SK-N-SH (cell line): ENCODE measurements at regions not wholly inside any gene's neighbourhood (a gene's known extent, or its start where the extent isn't known, plus 50 kb on each side); places are given as distances from the start of the nearest gene placed in this dataset.
A peak's percentile ranks its signal among the peaks of the same experiment; 100 is the strongest.

ENCODE experiments used
- CTCF ChIA-PET: fragments of 300-600, 350-600 bp; formaldehyde crosslinking; extraction: SDS; loops from one replicate; lab custom pipeline; 2021; lab: Yijun Ruan, JAX
- POLR2A ChIA-PET: fragments of 350-600 bp; sonication (Branson Sonifier 250); formaldehyde crosslinking; extraction: SDS; loops from one replicate; lab custom pipeline; 2020; ENCODE audit warnings: antibody characterized with exemption, inconsistent platforms; lab: Yijun Ruan, JAX
- DNase-seq: peaks from one replicate; pipeline ENCODE4 v3.0.0; 2012
- H2AFZ ChIP-seq: fragments of 200-600 bp; sonication (generic); 2 replicates; pipeline ENCODE4 v1.8.1; 2016; ENCODE audit warnings: antibody characterized with exemption, mild to moderate bottlenecking, low read depth
- H3F3A ChIP-seq: fragments of 200-600 bp; sonication (generic); replicated peaks from 2 replicates; pipeline ENCODE3; 2016; ENCODE audit warnings: antibody characterized with exemption, mild to moderate bottlenecking; ENCODE audit not compliant: insufficient read depth
- H3K27ac ChIP-seq, 2 experiments: fragments of 200-500 bp in 1 of 2; fragments of 200-600 bp in 1 of 2; sonication (Bioruptor generic) in 1 of 2; sonication (generic), shearing (Covaris generic) in 1 of 2; 2 replicates each; pipeline versions ENCODE4 v1.5.1 to v1.6.1; 2014 to 2016; ENCODE audit warnings: low read depth in 2 of 2, inconsistent platforms in 1 of 2, low read length in 1 of 2, mild to moderate bottlenecking in 1 of 2, mixed read lengths in 1 of 2
- H3K27me3 ChIP-seq: fragments of 200-600 bp; sonication (generic), shearing (Covaris generic); 2 replicates; pipeline ENCODE4 v1.6.1; 2016; ENCODE audit warnings: mixed run types; ENCODE audit not compliant: insufficient read depth
- H3K36me3 ChIP-seq, 2 experiments: fragments of 200-500 bp in 1 of 2; fragments of 200-600 bp in 1 of 2; sonication (Bioruptor generic) in 1 of 2; sonication (generic) in 1 of 2; replicated peaks in 1 of 2; 2 replicates each; pipeline versions ENCODE3 to v1.5.1; 2014 to 2016; ENCODE audit warnings: low read length in 1 of 2, mild to moderate bottlenecking in 1 of 2; ENCODE audit not compliant: insufficient read depth in 2 of 2, control insufficient read depth in 1 of 2
- H3K4me1 ChIP-seq, 2 experiments: fragments of 200-500 bp in 1 of 2; fragments of 200-600 bp in 1 of 2; sonication (Bioruptor generic) in 1 of 2; sonication (generic), shearing (Covaris generic) in 1 of 2; 2 replicates each; pipeline versions ENCODE4 v1.5.1 to v1.6.1; 2014 to 2016; ENCODE audit warnings: low read depth in 1 of 2, low read length in 1 of 2, mixed run types in 1 of 2; ENCODE audit not compliant: insufficient read depth in 2 of 2, control insufficient read depth in 1 of 2
- H3K4me2 ChIP-seq: fragments of 200-600 bp; sonication (generic), shearing (Covaris generic); 2 replicates; pipeline ENCODE4 v1.6.1; 2017; ENCODE audit warnings: mixed run types
- H3K4me3 ChIP-seq, 2 experiments: fragments of 200-500 bp in 1 of 2; fragments of 200-600 bp in 1 of 2; sonication (Bioruptor generic) in 1 of 2; sonication (generic), shearing (Covaris generic) in 1 of 2; 2 replicates each; pipeline versions ENCODE4 v1.5.1 to v1.8.1; 2014 to 2016; ENCODE audit warnings: low read depth in 2 of 2, inconsistent platforms in 1 of 2, low read length in 1 of 2, mild to moderate bottlenecking in 1 of 2, mixed read lengths in 1 of 2, moderate library complexity in 1 of 2
- H3K79me2 ChIP-seq: fragments of 200-600 bp; sonication (generic); 2 replicates; pipeline ENCODE4 v1.8.1; 2017; ENCODE audit warnings: mild to moderate bottlenecking; ENCODE audit not compliant: insufficient read depth
- H3K9ac ChIP-seq: fragments of 200-600 bp; sonication (generic); 2 replicates; pipeline ENCODE4 v1.6.1; 2017; ENCODE audit warnings: mixed run types
- H3K9me2 ChIP-seq: fragments of 200-600 bp; sonication (generic); 2 replicates; pipeline ENCODE4 v1.6.1; 2017; ENCODE audit warnings: mixed run types
- H3K9me3 ChIP-seq: fragments of 200-600 bp; sonication (generic); 2 replicates; pipeline ENCODE4 v1.6.1; 2017; ENCODE audit warnings: mixed run types, mild to moderate bottlenecking, moderate library complexity
- H4K20me1 ChIP-seq: fragments of 200-600 bp; sonication (generic); 2 replicates; pipeline ENCODE4 v1.6.1; 2017; ENCODE audit warnings: mild to moderate bottlenecking, mixed run types; ENCODE audit not compliant: insufficient read depth
- CTCF ChIP-seq: fragments of 200-600 bp; sonication (generic); IDR thresholded peaks from 2 replicates; pipeline ENCODE4 v1.6.1; 2017; ENCODE audit warnings: antibody characterized with exemption, mild to moderate bottlenecking, moderate library complexity
- ELF1 ChIP-seq: IDR thresholded peaks from 2 replicates; pipeline ENCODE4 v1.4.0; 2012
- EZH2phosphoT487 ChIP-seq: fragments of 200-600 bp; sonication (generic); IDR thresholded peaks from 2 replicates; pipeline ENCODE4 v1.6.1; 2017; ENCODE audit warnings: low read depth, mixed run types, mild to moderate bottlenecking, antibody characterized with exemption, moderate library complexity, borderline replicate concordance
- MXI1 ChIP-seq: IDR thresholded peaks from 2 replicates; pipeline ENCODE4 v1.6.1; 2012; ENCODE audit warnings: mild to moderate bottlenecking, low read depth, low read length, improper control_type of control experiment
- POLR2AphosphoS5 ChIP-seq: IDR thresholded peaks from 2 replicates; pipeline ENCODE4 v1.6.1; 2012; ENCODE audit warnings: low read depth, low read length
- RAD21 ChIP-seq: IDR thresholded peaks from 2 replicates; pipeline ENCODE4 v1.6.1; 2012; ENCODE audit warnings: mild to moderate bottlenecking, low read length
- RCOR1 ChIP-seq: fragments of 150-350 bp; IDR thresholded peaks from 2 replicates; pipeline ENCODE4 v1.6.1; 2017; ENCODE audit warnings: antibody characterized with exemption, low read length
- SIN3A ChIP-seq: IDR thresholded peaks from 2 replicates; pipeline ENCODE4 v1.6.1; 2012; ENCODE audit warnings: low read depth, mild to moderate bottlenecking, low read length, moderate library complexity, borderline replicate concordance
- YY1 ChIP-seq: IDR thresholded peaks from 2 replicates; pipeline ENCODE4 v1.4.0; 2012; ENCODE audit warnings: low read depth, mild to moderate bottlenecking
- WGBS: methylation state at CpG from one replicate; pipeline ENCODE4 v1.1.6; 2017; ENCODE audit warnings: low lambda C conversion rate; 5-methylcytosine and 5-hydroxymethylcytosine counted together

GRCh38 chr5:155250596-155250995, 237.0 kb downstream of the KIF4B start:
- Histone ChIP-seq H2AFZ (no peak overlapping the region), H3K9me3 (no peaks in the 10 kb centered on the region), H3K9ac (no peak overlapping the region), H3K27ac (no peak overlapping the region), H3K4me1 (no peaks in the 10 kb centered on the region; a peak in 1 of 4 replicates)
- TF ChIP-seq MXI1 = no peak
- TF ChIP-seq, all 33 proteins: peak for 0
- 11% methylated on average over 5 of the region's 5 CpGs for WGBS
- Histone ChIP-seq H3K9me2 (no peaks in the 10 kb centered on the region), H3K4me3 (no peak overlapping the region), H3K79me2 (no peaks in the 10 kb centered on the region), H3F3A (no peaks in the 10 kb centered on the region), H3K27me3 (no peaks in the 10 kb centered on the region), H4K20me1 (no peaks in the 10 kb centered on the region), H3K36me3 (no peaks in the 10 kb centered on the region), H3K4me2 (no peak overlapping the region)
- peak; percentile 16 for DNase-seq
- CTCF ChIA-PET = interaction anchor here (1.6 kb wide), 1 partner anchor 17 kb away, joined by 3 read pairs; no protein-coding TSS in a partner anchor
- POLR2A ChIA-PET = no interaction called here

GRCh38 chr5:155252025-155252424, 238.5 kb downstream of the KIF4B start:
- Histone ChIP-seq H3K4me3 (no peak overlapping the region), H3K9me2 (no peaks in the 10 kb centered on the region), H3K27me3 (no peaks in the 10 kb centered on the region), H3K36me3 (no peaks in the 10 kb centered on the region), H3F3A (no peaks in the 10 kb centered on the region), H3K4me1 (no peaks in the 10 kb centered on the region; a peak in 1 of 4 replicates), H3K9ac (no peak overlapping the region), H2AFZ (no peak overlapping the region), H3K27ac (no peak overlapping the region), H3K79me2 (no peaks in the 10 kb centered on the region), H3K9me3 (no peaks in the 10 kb centered on the region), H3K4me2 (no peak overlapping the region), H4K20me1 (no peaks in the 10 kb centered on the region)
- ChIA-PET POLR2A (no interaction called here), CTCF (interaction anchor here (1.4 to 1.6 kb wide), 2 partner anchors 8 to 16 kb away, joined by 3 to 4 read pairs; no protein-coding TSS in a partner anchor)
- no peak for DNase-seq
- no peak for TF ChIP-seq SIN3A
- no peak for TF ChIP-seq ELF1
- TF ChIP-seq RCOR1 = no peak
- no peak for TF ChIP-seq POLR2AphosphoS5

- no peaks in the 10 kb centered on the region for H3K9me2 ChIP-seq
- TF ChIP-seq EZH2phosphoT487 = no peak
- no peak for TF ChIP-seq CTCF
- no peak for TF ChIP-seq RAD21
- TF ChIP-seq POLR2AphosphoS5 = no peak
- no peak for TF ChIP-seq YY1
- H3K9me3 ChIP-seq = no peaks in the 10 kb centered on the region
- no peak overlapping the region for H3K9ac ChIP-seq
- H3K36me3 ChIP-seq = no peaks in the 10 kb centered on the region
- H2AFZ ChIP-seq = no peak overlapping the region
- no peak overlapping the region for H3K4me2 ChIP-seq
- WGBS = 42% methylated on average over 3 of the region's 3 CpGs
- no peaks in the 10 kb centered on the region for H4K20me1 ChIP-seq
- H3K4me1 ChIP-seq = no peaks in the 10 kb centered on the region; a peak in 1 of 4 replicates
- no peak for DNase-seq
- H3K79me2 ChIP-seq = no peaks in the 10 kb centered on the region
- POLR2A ChIA-PET = no interaction called here
- CTCF ChIA-PET = no interaction called here
- H3K27me3 ChIP-seq = no peaks in the 10 kb centered on the region
- no peak overlapping the region for H3K27ac ChIP-seq
- no peaks in the 10 kb centered on the region for H3F3A ChIP-seq
- H3K4me3 ChIP-seq = no peak overlapping the region
Observed at GRCh38 chr5:155252717-155253116, 239.2 kb downstream of the KIF4B start.
